ENCODE measurements at regions not wholly inside any gene's neighbourhood (a gene's known extent, or its start where the extent isn't known, plus 50 kb on each side); places are given as distances from the start of the nearest gene placed in this dataset.

DNA sequence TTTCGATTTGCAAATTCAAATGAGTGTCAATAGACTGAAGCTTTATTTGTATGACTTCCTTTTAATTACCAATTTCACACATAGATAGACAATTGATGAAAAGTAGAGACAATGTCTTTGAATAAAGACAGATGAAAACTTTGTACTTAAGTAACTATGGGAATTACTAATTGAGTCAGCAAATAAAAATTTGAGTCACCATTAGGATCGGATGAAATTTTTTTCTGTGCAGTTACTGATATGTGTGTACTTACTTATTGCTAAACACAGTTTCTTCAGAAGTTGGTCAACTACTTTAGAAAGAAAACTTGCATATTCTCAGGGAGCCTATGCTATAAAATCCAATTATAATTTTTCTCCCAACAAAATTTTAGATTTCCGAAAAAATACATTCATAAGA is 224.9 kb upstream of the SLC16A7 start:
- H4K20me1 ChIP-seq (ENCODE audit: insufficient read depth, low read length): no peaks in the 10 kb centered on the region
- H3K27me3 ChIP-seq (ENCODE audit: control insufficient read depth, insufficient read depth, low read length): no peaks in the 10 kb centered on the region
- H4K91ac ChIP-seq (ENCODE audit: insufficient read depth, low read depth, low read length): no peak overlapping the region
- dilution Hi-C loops (cut with HindIII; ENCODE audit: low sequenced_read_pairs, unreplicated experiment): no loop called here
- intact Hi-C loops (cut with micrococcal nuclease): loop anchor here (5.0 to 10.0 kb wide), 5 partner anchors 64 to 1386 kb away; no protein-coding TSS in a partner anchor
- H3K18ac ChIP-seq (ENCODE audit: low read depth, low read length): no peak overlapping the region
- no peak overlapping the region for H2AK5ac ChIP-seq (ENCODE audit: low read depth, low read length)
- in situ Hi-C loops (cut with MboI; ENCODE audit: low sequenced_read_pairs): no loop called here
- BruUV-seq (replicated peaks): no TSS peak
- WGBS, 2 experiments (ENCODE audit: extremely low coverage in 2 of 2, insufficient read length in 1 of 2): no CpG with 5 or more reads among the region's 3 CpGs
- no peak overlapping the region for H2BK120ac ChIP-seq (ENCODE audit: low read depth, low read length)
- H2BK5ac ChIP-seq (ENCODE audit: low read depth, low read length, poor library complexity, severe bottlenecking): no peak overlapping the region
- H3K9ac ChIP-seq (ENCODE audit: low read depth, low read length): no peak overlapping the region
- H4K8ac ChIP-seq (ENCODE audit: low read depth in 2 of 2, low read length in 2 of 2): no peak overlapping the region
- H4K5ac ChIP-seq (ENCODE audit: low read depth, low read length): no peak overlapping the region
- H3K4me2 ChIP-seq (ENCODE audit: low read depth, low read length): no peak overlapping the region
- H2BK20ac ChIP-seq (ENCODE audit: low read depth, low read length): no peak overlapping the region
- no peak overlapping the region for H3K27ac ChIP-seq (ENCODE audit: insufficient read depth, low read length)
- H3K79me1 ChIP-seq (ENCODE audit: low read depth in 1 of 2, low read length in 2 of 2): no peaks in the 10 kb centered on the region
- no peak overlapping the region for H3K23ac ChIP-seq (ENCODE audit: low read depth, low read length)
- ATAC-seq (ENCODE audit: low read depth) (no peak), DNase-seq (no peak)
- H3K4me1 ChIP-seq (ENCODE audit: control insufficient read depth, insufficient read depth, low read length): no peaks in the 10 kb centered on the region
- ChIA-PET POLR2A (ENCODE audit: unreplicated experiment) (no interaction called here), CTCF (no interaction called here)
- H3K9me3 ChIP-seq (ENCODE audit: control insufficient read depth, insufficient read depth, low read length): no peaks in the 10 kb centered on the region
- H3K9me1 ChIP-seq (ENCODE audit: insufficient read depth, low read length): no peaks in the 10 kb centered on the region
- H3K4ac ChIP-seq (ENCODE audit: low read depth, low read length): no peak overlapping the region
- H3K4me3 ChIP-seq (ENCODE audit: insufficient read depth, low read depth, low read length): no peak overlapping the region
- no peaks in the 10 kb centered on the region for H3K36me3 ChIP-seq (ENCODE audit: control insufficient read depth, insufficient read depth, low read length)
- H2AK9ac ChIP-seq (replicated peaks; ENCODE audit: low read depth, low read length, poor library complexity): no peak overlapping the region
- H2BK15ac ChIP-seq (ENCODE audit: low read depth, low read length): no peak overlapping the region
- no peak overlapping the region for H3K14ac ChIP-seq (replicated peaks; ENCODE audit: low read depth, low read length)
- no peak for TF ChIP-seq POLR2A (IDR thresholded peaks at IDR 0.05; ENCODE audit: low read depth, low read length)
- TF ChIP-seq, protein P1, sequence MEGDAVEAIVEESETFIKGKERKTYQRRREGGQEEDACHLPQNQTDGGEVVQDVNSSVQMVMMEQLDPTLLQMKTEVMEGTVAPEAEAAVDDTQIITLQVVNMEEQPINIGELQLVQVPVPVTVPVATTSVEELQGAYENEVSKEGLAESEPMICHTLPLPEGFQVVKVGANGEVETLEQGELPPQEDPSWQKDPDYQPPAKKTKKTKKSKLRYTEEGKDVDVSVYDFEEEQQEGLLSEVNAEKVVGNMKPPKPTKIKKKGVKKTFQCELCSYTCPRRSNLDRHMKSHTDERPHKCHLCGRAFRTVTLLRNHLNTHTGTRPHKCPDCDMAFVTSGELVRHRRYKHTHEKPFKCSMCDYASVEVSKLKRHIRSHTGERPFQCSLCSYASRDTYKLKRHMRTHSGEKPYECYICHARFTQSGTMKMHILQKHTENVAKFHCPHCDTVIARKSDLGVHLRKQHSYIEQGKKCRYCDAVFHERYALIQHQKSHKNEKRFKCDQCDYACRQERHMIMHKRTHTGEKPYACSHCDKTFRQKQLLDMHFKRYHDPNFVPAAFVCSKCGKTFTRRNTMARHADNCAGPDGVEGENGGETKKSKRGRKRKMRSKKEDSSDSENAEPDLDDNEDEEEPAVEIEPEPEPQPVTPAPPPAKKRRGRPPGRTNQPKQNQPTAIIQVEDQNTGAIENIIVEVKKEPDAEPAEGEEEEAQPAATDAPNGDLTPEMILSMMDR (conservative IDR thresholded peaks at IDR 0.05; ENCODE audit: low read depth, low read length): no peak
- no peak for TF ChIP-seq RAD21 (IDR thresholded peaks at IDR 0.05; ENCODE audit: low read length)
- no peak for TF ChIP-seq CEBPB (IDR thresholded peaks at IDR 0.05; ENCODE audit: low read depth, low read length)
- TF ChIP-seq SMC3 (IDR thresholded peaks at IDR 0.05; ENCODE audit: low read depth, low read length): no peak
- TF ChIP-seq, protein P2, sequence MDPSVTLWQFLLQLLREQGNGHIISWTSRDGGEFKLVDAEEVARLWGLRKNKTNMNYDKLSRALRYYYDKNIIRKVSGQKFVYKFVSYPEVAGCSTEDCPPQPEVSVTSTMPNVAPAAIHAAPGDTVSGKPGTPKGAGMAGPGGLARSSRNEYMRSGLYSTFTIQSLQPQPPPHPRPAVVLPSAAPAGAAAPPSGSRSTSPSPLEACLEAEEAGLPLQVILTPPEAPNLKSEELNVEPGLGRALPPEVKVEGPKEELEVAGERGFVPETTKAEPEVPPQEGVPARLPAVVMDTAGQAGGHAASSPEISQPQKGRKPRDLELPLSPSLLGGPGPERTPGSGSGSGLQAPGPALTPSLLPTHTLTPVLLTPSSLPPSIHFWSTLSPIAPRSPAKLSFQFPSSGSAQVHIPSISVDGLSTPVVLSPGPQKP (IDR thresholded peaks at IDR 0.05; ENCODE audit: borderline replicate concordance, low read depth, low read length): no peak
- no peak for TF ChIP-seq NFE2L2 (IDR thresholded peaks at IDR 0.05; ENCODE audit: low read depth, low read length)
- no peak for TF ChIP-seq CHD1 (IDR thresholded peaks at IDR 0.05; ENCODE audit: low read depth, low read length)
- no peak overlapping the region for H2AFZ ChIP-seq (replicated peaks; ENCODE audit: low read length, poor library complexity)
- no peak overlapping the region for H3K56ac ChIP-seq (ENCODE audit: extremely low read depth, insufficient read depth, low read length)

Measured in IMR-90 (cell line).